PC-9 (cell line): ENCODE measurements at regions not wholly inside any gene's neighbourhood (a gene's known extent, or its start where the extent isn't known, plus 50 kb on each side); places are given as distances from the start of the nearest gene placed in this dataset.

Source experiments
- BruUV-seq: library from RNA; stranded (reverse); fragments of 400-500 nt; replicated peaks from 2 replicates; lab custom pipeline; 2021; lab: Mats Ljungman, UMichigan
- CTCF ChIA-PET: fragments of 300-600 bp; sonication (Branson Sonifier 250); formaldehyde crosslinking; loops from one replicate; lab custom pipeline; 2022; ENCODE audit warnings: antibody characterized with exemption; lab: Charles Lee
- POLR2A ChIA-PET: fragments of 300-600 bp; sonication (Branson Sonifier 250); formaldehyde crosslinking; loops from one replicate; lab custom pipeline; 2022; ENCODE audit warnings: antibody characterized with exemption; ENCODE audit not compliant: unreplicated experiment; lab: Charles Lee
- DNase-seq, 2 experiments: peaks; one replicate each; pipeline versions ENCODE4 v3.0.0 to v3.0.0-alpha.2; 2015 to 2022; ENCODE audit warnings: mixed read lengths in 1 of 2
- H2AFZ ChIP-seq: fragments of 200-600 bp; sonication (generic); 2 replicates; pipeline ENCODE4 v1.8.1; 2017; ENCODE audit warnings: antibody characterized with exemption
- H3F3A ChIP-seq: fragments of 200-600 bp; sonication (generic); 2 replicates; pipeline ENCODE4 v1.8.1; 2017; ENCODE audit warnings: antibody characterized with exemption, mild to moderate bottlenecking, low read depth; ENCODE audit not compliant: insufficient read depth
- H3K27ac ChIP-seq: fragments of 200-600 bp; sonication (generic); 2 replicates; pipeline ENCODE4 v1.6.1; 2016; ENCODE audit warnings: mixed run types
- H3K27me3 ChIP-seq: fragments of 200-600 bp; sonication (generic); 2 replicates; pipeline ENCODE4 v1.6.1; 2016; ENCODE audit warnings: low read depth, mixed run types; ENCODE audit not compliant: insufficient read depth
- H3K36me3 ChIP-seq: fragments of 200-600 bp; sonication (generic); 2 replicates; pipeline ENCODE4 v1.6.1; 2016; ENCODE audit warnings: low read depth, mixed run types
- H3K4me1 ChIP-seq: fragments of 200-600 bp; sonication (generic); replicated peaks from 2 replicates; pipeline ENCODE4 v1.6.1; 2016; ENCODE audit warnings: mixed run types; ENCODE audit not compliant: insufficient read depth
- H3K4me2 ChIP-seq: fragments of 200-600 bp; sonication (generic); 2 replicates; pipeline ENCODE4 v1.6.1; 2017; ENCODE audit warnings: mixed run types
- H3K4me3 ChIP-seq: fragments of 200-600 bp; sonication (generic); 2 replicates; pipeline ENCODE4 v1.6.1; 2016; ENCODE audit warnings: mixed run types
- H3K79me2 ChIP-seq: fragments of 200-600 bp; sonication (generic); 2 replicates; pipeline ENCODE4 v1.6.1; 2017; ENCODE audit warnings: low read depth, mixed run types
- H3K9me2 ChIP-seq: fragments of 200-600 bp; sonication (generic); 2 replicates; pipeline ENCODE4 v1.8.1; 2017; ENCODE audit warnings: mild to moderate bottlenecking; ENCODE audit not compliant: insufficient read depth
- H3K9me3 ChIP-seq: fragments of 200-600 bp; sonication (generic); 2 replicates; pipeline ENCODE4 v1.8.1; 2016; ENCODE audit warnings: low read depth; ENCODE audit not compliant: insufficient read depth
- H4K20me1 ChIP-seq: fragments of 200-600 bp; sonication (generic); 2 replicates; pipeline ENCODE4 v1.8.1; 2017; ENCODE audit not compliant: insufficient read depth
- CTCF ChIP-seq: fragments of 200-600 bp; sonication (generic); conservative IDR thresholded peaks from 2 replicates; pipeline ENCODE4 v1.6.1; 2017; ENCODE audit warnings: mixed run types, antibody characterized with exemption, mild to moderate bottlenecking, moderate library complexity
- EZH2 ChIP-seq: fragments of 200-600 bp; sonication (generic); IDR thresholded peaks from 2 replicates; pipeline ENCODE4 v1.8.0; 2017; ENCODE audit warnings: antibody characterized with exemption, low read depth
- intact Hi-C: fragments of 100-400 bp; cut with micrococcal nuclease; formaldehyde crosslinking; loops from one replicate; pipeline ENCODE4 v1.10.0; 2022; ENCODE audit not compliant: unreplicated experiment

- no TSS peak for BruUV-seq
- Histone ChIP-seq H3K9me2 (no peaks in the 10 kb centered on the region), H4K20me1 (no peaks in the 10 kb centered on the region)
These were observed 496.2 kb upstream of the HS3ST5 start for GRCh38 chr6:114839019-114839418.

GRCh38 chr6:114833211-114833610 lies 490.4 kb upstream of the HS3ST5 start:
- Histone ChIP-seq H3F3A (no peaks in the 10 kb centered on the region), H2AFZ (no peak overlapping the region), H3K79me2 (no peaks in the 10 kb centered on the region), H3K9me3 (no peaks in the 10 kb centered on the region), H3K36me3 (no peaks in the 10 kb centered on the region), H3K4me3 (no peak overlapping the region), H3K4me1 (no peaks in the 10 kb centered on the region), H4K20me1 (no peaks in the 10 kb centered on the region), H3K27me3 (no peaks in the 10 kb centered on the region), H3K27ac (no peak overlapping the region), H3K9me2 (no peaks in the 10 kb centered on the region), H3K4me2 (no peak overlapping the region)
- no peak for DNase-seq
- intact Hi-C loops, result no loop called here
- ChIA-PET CTCF (no interaction called here), POLR2A (no interaction called here)
- no TSS peak for BruUV-seq
- no peak for TF ChIP-seq EZH2
- TF ChIP-seq CTCF, result no peak

More at GRCh38 chr6:114839019-114839418, 496.2 kb upstream of the HS3ST5 start:
- H3K4me3 ChIP-seq, result no peak overlapping the region
- no peak for DNase-seq
- intact Hi-C loops, result no loop called here
- no peak for TF ChIP-seq EZH2
- TF ChIP-seq CTCF, result no peak
- POLR2A ChIA-PET, result no interaction called here
- H3K27ac ChIP-seq, result no peak overlapping the region
- no peaks in the 10 kb centered on the region for H3K9me3 ChIP-seq
- H3K27me3 ChIP-seq, result no peaks in the 10 kb centered on the region
- no peaks in the 10 kb centered on the region for H3F3A ChIP-seq
- no peaks in the 10 kb centered on the region for H3K79me2 ChIP-seq
- no peaks in the 10 kb centered on the region for H3K4me1 ChIP-seq
- no peak overlapping the region for H3K4me2 ChIP-seq
- no peak overlapping the region for H2AFZ ChIP-seq
- H3K36me3 ChIP-seq, result no peaks in the 10 kb centered on the region
- CTCF ChIA-PET, result no interaction called here

- Histone ChIP-seq H3K4me2 (no peak overlapping the region), H3K36me3 (no peaks in the 10 kb centered on the region), H4K20me1 (no peaks in the 10 kb centered on the region; the same call in 1 of the 2 replicates), H3K79me2 (no peaks in the 10 kb centered on the region), H3F3A (no peaks in the 10 kb centered on the region), H3K9me2 (no peaks in the 10 kb centered on the region), H3K9me3 (no peaks in the 10 kb centered on the region), H2AFZ (no peak overlapping the region), H3K4me1 (no peaks in the 10 kb centered on the region), H3K27ac (no peak overlapping the region), H3K4me3 (no peak overlapping the region), H3K27me3 (no peaks in the 10 kb centered on the region)
- no TSS peak for BruUV-seq
- no peak for DNase-seq
- intact Hi-C loops, result no loop called here
- CTCF ChIA-PET, result no interaction called here
- POLR2A ChIA-PET, result no interaction called here
- no peak for TF ChIP-seq CTCF
- no peak for TF ChIP-seq EZH2
These were observed 487.7 kb upstream of the HS3ST5 start for GRCh38 chr6:114830515-114830914.
